ENCODE measurements at regions not wholly inside any gene's neighbourhood (a gene's known extent, or its start where the extent isn't known, plus 50 kb on each side); places are given as distances from the start of the nearest gene placed in this dataset.

- H2BK15ac ChIP-seq (ENCODE audit: low read depth, low read length) = no peak overlapping the region
- H3K4me2 ChIP-seq (ENCODE audit: insufficient read depth, insufficient read length, low read length) = no peak overlapping the region
- no peak overlapping the region for H2BK120ac ChIP-seq (ENCODE audit: low read depth, low read length, poor library complexity, severe bottlenecking)
- no peak overlapping the region; the same call in 1 of the 2 replicates for H3K14ac ChIP-seq (ENCODE audit: insufficient read depth, low read length)
- no peak overlapping the region for H4K5ac ChIP-seq (ENCODE audit: insufficient read length, low read depth, low read length)
- no peaks in the 10 kb centered on the region for H3K23me2 ChIP-seq (ENCODE audit: insufficient read length, low read depth, low read length, poor library complexity, severe bottlenecking)
- H3K4ac ChIP-seq (ENCODE audit: low read depth, low read length) = no peak overlapping the region
- H3K18ac ChIP-seq (ENCODE audit: insufficient read length, low read depth, low read length) = no peak overlapping the region
- no peak overlapping the region for H2BK20ac ChIP-seq (ENCODE audit: low read depth, low read length, poor library complexity, severe bottlenecking)
- H3K27me3 ChIP-seq (ENCODE audit: insufficient read depth, low read length) = no peaks in the 10 kb centered on the region
- H3K79me1 ChIP-seq (ENCODE audit: insufficient read depth, low read depth, low read length, poor library complexity, severe bottlenecking) = no peaks in the 10 kb centered on the region
- H4K91ac ChIP-seq (ENCODE audit: insufficient read length, low read depth, low read length) = no peak overlapping the region
- H3K56ac ChIP-seq (ENCODE audit: insufficient read length, low read depth, low read length) = no peak overlapping the region
- H3K27ac ChIP-seq (ENCODE audit: insufficient read length, low read depth, low read length) = no peak overlapping the region
- no peak overlapping the region for H3K9ac ChIP-seq (ENCODE audit: extremely low read depth, insufficient read length, low read length)
- no peak overlapping the region for H2AK5ac ChIP-seq (ENCODE audit: insufficient read length, low read length)
- WGBS (ENCODE audit: extremely low coverage, insufficient read length, low lambda C conversion rate) = no CpG with 5 or more reads among the region's 11 CpGs
- no peak overlapping the region for H3K4me3 Mint-ChIP-seq
- no peak overlapping the region for H2BK5ac ChIP-seq (ENCODE audit: insufficient read length, low read length)
- no peaks in the 10 kb centered on the region for H3K4me1 ChIP-seq (ENCODE audit: insufficient read depth, low read length)
- no peaks in the 10 kb centered on the region for H3K36me3 Mint-ChIP-seq (ENCODE audit: insufficient read depth in 1 of 3, low read depth in 3 of 3)
- no peak overlapping the region for H3T11ph ChIP-seq (ENCODE audit: low read length)
- no peak overlapping the region for H2AFZ ChIP-seq (ENCODE audit: low read length)
- H4K8ac ChIP-seq (replicated peaks; ENCODE audit: insufficient read length, low read depth, low read length) = no peak overlapping the region
- no peak overlapping the region for H3K27ac Mint-ChIP-seq
- no peaks in the 10 kb centered on the region for H4K20me1 ChIP-seq (ENCODE audit: control insufficient read depth, insufficient read depth, insufficient read length)
- no peak overlapping the region for H3K23ac ChIP-seq (ENCODE audit: insufficient read length, low read depth, low read length)
- H3K9me3 ChIP-seq (ENCODE audit: control insufficient read depth, low read depth, low read length) = no peaks in the 10 kb centered on the region
- no peaks in the 10 kb centered on the region for H3K79me2 ChIP-seq (ENCODE audit: insufficient read depth, low read length)
- no peak overlapping the region for H2BK12ac ChIP-seq (ENCODE audit: insufficient read length, low read depth, low read length)
- no peaks in the 10 kb centered on the region for H3K9me3 Mint-ChIP-seq
- H3K4me1 Mint-ChIP-seq = peaks cover 0 to 7% of the 10 kb centered on the region in 2 experiments; a peak in 1 of 4 replicates
- DNase-seq = no peak
- peaks cover 15% of the 10 kb centered on the region for H3K27me3 Mint-ChIP-seq (ENCODE audit: low read depth)
- no peak for TF ChIP-seq CTCF (conservative IDR thresholded peaks at IDR 0.05)
Observed at GRCh38 chr17:34719569-34719968, 140.2 kb downstream of the TMEM132E start.

All from H9 (cell line).